HL-60 (cell line): ENCODE measurements at regions not wholly inside any gene's neighbourhood (a gene's known extent, or its start where the extent isn't known, plus 50 kb on each side); places are given as distances from the start of the nearest gene placed in this dataset.

Experiments used
- CTCF ChIP-seq: IDR thresholded peaks from one replicate; pipeline ENCODE4 v1.5.1; 2011; ENCODE audit warnings: low read length, control low read depth, inconsistent platforms; ENCODE audit not compliant: insufficient read depth
- GABPA ChIP-seq: IDR thresholded peaks from 2 replicates; pipeline ENCODE4 v1.6.1; 2012; ENCODE audit warnings: low read depth
- POLR2AphosphoS5 ChIP-seq: IDR thresholded peaks from 2 replicates; pipeline ENCODE4 v1.6.1; 2012; ENCODE audit warnings: low read depth
- SPI1 ChIP-seq: IDR thresholded peaks from 2 replicates; pipeline ENCODE4 v1.6.1; 2012; ENCODE audit warnings: low read depth, mild to moderate bottlenecking, borderline replicate concordance
- TF ChIP-seq, protein P1 (sequence below): IDR thresholded peaks from 2 replicates; pipeline ENCODE4 v1.6.1; 2012; ENCODE audit warnings: low read depth; ENCODE audit not compliant: insufficient replicate concordance

DNA sequence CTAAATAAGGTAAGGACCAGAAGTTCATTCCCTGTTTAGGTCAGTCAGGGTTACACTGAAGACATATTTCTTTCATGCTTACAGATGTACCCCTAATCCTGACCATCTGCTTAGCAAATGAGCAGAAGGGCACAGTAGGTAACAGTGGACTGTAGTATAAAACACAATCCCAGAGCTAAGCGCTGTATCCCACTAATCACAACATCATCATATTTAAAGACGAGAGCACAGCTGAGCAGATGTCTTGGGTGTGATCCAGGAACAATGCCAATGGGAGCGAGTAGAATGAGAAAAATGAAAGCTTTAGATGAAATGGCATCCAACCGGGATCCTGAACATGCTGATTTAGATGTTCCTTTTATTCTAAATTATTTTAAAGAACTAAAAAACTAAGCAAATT, 213.4 kb downstream of the CCER1 start:
- TF ChIP-seq POLR2AphosphoS5 (no peak), CTCF (no peak), GABPA (no peak), SPI1 (no peak)
- TF ChIP-seq, protein P1, sequence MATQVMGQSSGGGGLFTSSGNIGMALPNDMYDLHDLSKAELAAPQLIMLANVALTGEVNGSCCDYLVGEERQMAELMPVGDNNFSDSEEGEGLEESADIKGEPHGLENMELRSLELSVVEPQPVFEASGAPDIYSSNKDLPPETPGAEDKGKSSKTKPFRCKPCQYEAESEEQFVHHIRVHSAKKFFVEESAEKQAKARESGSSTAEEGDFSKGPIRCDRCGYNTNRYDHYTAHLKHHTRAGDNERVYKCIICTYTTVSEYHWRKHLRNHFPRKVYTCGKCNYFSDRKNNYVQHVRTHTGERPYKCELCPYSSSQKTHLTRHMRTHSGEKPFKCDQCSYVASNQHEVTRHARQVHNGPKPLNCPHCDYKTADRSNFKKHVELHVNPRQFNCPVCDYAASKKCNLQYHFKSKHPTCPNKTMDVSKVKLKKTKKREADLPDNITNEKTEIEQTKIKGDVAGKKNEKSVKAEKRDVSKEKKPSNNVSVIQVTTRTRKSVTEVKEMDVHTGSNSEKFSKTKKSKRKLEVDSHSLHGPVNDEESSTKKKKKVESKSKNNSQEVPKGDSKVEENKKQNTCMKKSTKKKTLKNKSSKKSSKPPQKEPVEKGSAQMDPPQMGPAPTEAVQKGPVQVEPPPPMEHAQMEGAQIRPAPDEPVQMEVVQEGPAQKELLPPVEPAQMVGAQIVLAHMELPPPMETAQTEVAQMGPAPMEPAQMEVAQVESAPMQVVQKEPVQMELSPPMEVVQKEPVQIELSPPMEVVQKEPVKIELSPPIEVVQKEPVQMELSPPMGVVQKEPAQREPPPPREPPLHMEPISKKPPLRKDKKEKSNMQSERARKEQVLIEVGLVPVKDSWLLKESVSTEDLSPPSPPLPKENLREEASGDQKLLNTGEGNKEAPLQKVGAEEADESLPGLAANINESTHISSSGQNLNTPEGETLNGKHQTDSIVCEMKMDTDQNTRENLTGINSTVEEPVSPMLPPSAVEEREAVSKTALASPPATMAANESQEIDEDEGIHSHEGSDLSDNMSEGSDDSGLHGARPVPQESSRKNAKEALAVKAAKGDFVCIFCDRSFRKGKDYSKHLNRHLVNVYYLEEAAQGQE: no peak
